SK-N-SH (cell line): ENCODE measurements at regions not wholly inside any gene's neighbourhood (a gene's known extent, or its start where the extent isn't known, plus 50 kb on each side); places are given as distances from the start of the nearest gene placed in this dataset.

Experiments
- CTCF ChIA-PET: fragments of 300-600, 350-600 bp; formaldehyde crosslinking; extraction: SDS; loops from one replicate; lab custom pipeline; 2021; lab: Yijun Ruan, JAX
- POLR2A ChIA-PET: fragments of 350-600 bp; sonication (Branson Sonifier 250); formaldehyde crosslinking; extraction: SDS; loops from one replicate; lab custom pipeline; 2020; ENCODE audit warnings: antibody characterized with exemption, inconsistent platforms; lab: Yijun Ruan, JAX
- DNase-seq: peaks from one replicate; pipeline ENCODE4 v3.0.0; 2012
- H2AFZ ChIP-seq: fragments of 200-600 bp; sonication (generic); 2 replicates; pipeline ENCODE4 v1.8.1; 2016; ENCODE audit warnings: antibody characterized with exemption, mild to moderate bottlenecking, low read depth
- H3F3A ChIP-seq: fragments of 200-600 bp; sonication (generic); replicated peaks from 2 replicates; pipeline ENCODE3; 2016; ENCODE audit warnings: antibody characterized with exemption, mild to moderate bottlenecking; ENCODE audit not compliant: insufficient read depth
- H3K27ac ChIP-seq, 2 experiments: fragments of 200-500 bp in 1 of 2; fragments of 200-600 bp in 1 of 2; sonication (Bioruptor generic) in 1 of 2; sonication (generic), shearing (Covaris generic) in 1 of 2; 2 replicates each; pipeline versions ENCODE4 v1.5.1 to v1.6.1; 2014 to 2016; ENCODE audit warnings: low read depth in 2 of 2, inconsistent platforms in 1 of 2, low read length in 1 of 2, mild to moderate bottlenecking in 1 of 2, mixed read lengths in 1 of 2
- H3K27me3 ChIP-seq: fragments of 200-600 bp; sonication (generic), shearing (Covaris generic); 2 replicates; pipeline ENCODE4 v1.6.1; 2016; ENCODE audit warnings: mixed run types; ENCODE audit not compliant: insufficient read depth
- H3K36me3 ChIP-seq, 2 experiments: fragments of 200-500 bp in 1 of 2; fragments of 200-600 bp in 1 of 2; sonication (Bioruptor generic) in 1 of 2; sonication (generic) in 1 of 2; replicated peaks in 1 of 2; 2 replicates each; pipeline versions ENCODE3 to v1.5.1; 2014 to 2016; ENCODE audit warnings: low read length in 1 of 2, mild to moderate bottlenecking in 1 of 2; ENCODE audit not compliant: insufficient read depth in 2 of 2, control insufficient read depth in 1 of 2
- H3K4me1 ChIP-seq, 2 experiments: fragments of 200-500 bp in 1 of 2; fragments of 200-600 bp in 1 of 2; sonication (Bioruptor generic) in 1 of 2; sonication (generic), shearing (Covaris generic) in 1 of 2; 2 replicates each; pipeline versions ENCODE4 v1.5.1 to v1.6.1; 2014 to 2016; ENCODE audit warnings: low read depth in 1 of 2, low read length in 1 of 2, mixed run types in 1 of 2; ENCODE audit not compliant: insufficient read depth in 2 of 2, control insufficient read depth in 1 of 2
- H3K4me2 ChIP-seq: fragments of 200-600 bp; sonication (generic), shearing (Covaris generic); 2 replicates; pipeline ENCODE4 v1.6.1; 2017; ENCODE audit warnings: mixed run types
- H3K4me3 ChIP-seq, 2 experiments: fragments of 200-500 bp in 1 of 2; fragments of 200-600 bp in 1 of 2; sonication (Bioruptor generic) in 1 of 2; sonication (generic), shearing (Covaris generic) in 1 of 2; 2 replicates each; pipeline versions ENCODE4 v1.5.1 to v1.8.1; 2014 to 2016; ENCODE audit warnings: low read depth in 2 of 2, inconsistent platforms in 1 of 2, low read length in 1 of 2, mild to moderate bottlenecking in 1 of 2, mixed read lengths in 1 of 2, moderate library complexity in 1 of 2
- H3K79me2 ChIP-seq: fragments of 200-600 bp; sonication (generic); 2 replicates; pipeline ENCODE4 v1.8.1; 2017; ENCODE audit warnings: mild to moderate bottlenecking; ENCODE audit not compliant: insufficient read depth
- H3K9ac ChIP-seq: fragments of 200-600 bp; sonication (generic); 2 replicates; pipeline ENCODE4 v1.6.1; 2017; ENCODE audit warnings: mixed run types
- H3K9me2 ChIP-seq: fragments of 200-600 bp; sonication (generic); 2 replicates; pipeline ENCODE4 v1.6.1; 2017; ENCODE audit warnings: mixed run types
- H3K9me3 ChIP-seq: fragments of 200-600 bp; sonication (generic); 2 replicates; pipeline ENCODE4 v1.6.1; 2017; ENCODE audit warnings: mixed run types, mild to moderate bottlenecking, moderate library complexity
- H4K20me1 ChIP-seq: fragments of 200-600 bp; sonication (generic); 2 replicates; pipeline ENCODE4 v1.6.1; 2017; ENCODE audit warnings: mild to moderate bottlenecking, mixed run types; ENCODE audit not compliant: insufficient read depth
- EZH2phosphoT487 ChIP-seq: fragments of 200-600 bp; sonication (generic); IDR thresholded peaks from 2 replicates; pipeline ENCODE4 v1.6.1; 2017; ENCODE audit warnings: low read depth, mixed run types, mild to moderate bottlenecking, antibody characterized with exemption, moderate library complexity, borderline replicate concordance
- GABPA ChIP-seq: IDR thresholded peaks from 2 replicates; pipeline ENCODE4 v1.4.0; 2012; ENCODE audit warnings: low read depth, mild to moderate bottlenecking
- MEF2A ChIP-seq: IDR thresholded peaks from 2 replicates; pipeline ENCODE4 v1.4.0; 2012; ENCODE audit warnings: low read depth, borderline replicate concordance
- NFIC ChIP-seq: IDR thresholded peaks from 2 replicates; pipeline ENCODE4 v1.4.0; 2012; ENCODE audit warnings: borderline replicate concordance
- POLR2AphosphoS5 ChIP-seq: IDR thresholded peaks from 2 replicates; pipeline ENCODE4 v1.6.1; 2012; ENCODE audit warnings: low read depth, low read length
- RFX5 ChIP-seq: IDR thresholded peaks from 2 replicates; pipeline ENCODE4 v1.6.1; 2012; ENCODE audit warnings: mild to moderate bottlenecking, improper control_type of control experiment, low read length
- RXRA ChIP-seq: IDR thresholded peaks from 2 replicates; pipeline ENCODE4 v1.4.0; 2012; ENCODE audit warnings: low read depth, mild to moderate bottlenecking, borderline replicate concordance
- SIN3A ChIP-seq: IDR thresholded peaks from 2 replicates; pipeline ENCODE4 v1.6.1; 2012; ENCODE audit warnings: low read depth, mild to moderate bottlenecking, low read length, moderate library complexity, borderline replicate concordance
- SMC3 ChIP-seq: IDR thresholded peaks from 2 replicates; pipeline ENCODE4 v1.6.1; 2012; ENCODE audit warnings: low read depth, low read length, improper control_type of control experiment
- TAF1 ChIP-seq: IDR thresholded peaks from 2 replicates; pipeline ENCODE4 v1.6.1; 2012; ENCODE audit warnings: low read depth, mild to moderate bottlenecking, low read length, moderate library complexity, borderline replicate concordance
- YY1 ChIP-seq: IDR thresholded peaks from 2 replicates; pipeline ENCODE4 v1.4.0; 2012; ENCODE audit warnings: low read depth, mild to moderate bottlenecking
- whole genome bisulfite sequencing: methylation state at CpG from one replicate; pipeline ENCODE4 v1.1.6; 2017; ENCODE audit warnings: low lambda C conversion rate; 5-methylcytosine and 5-hydroxymethylcytosine counted together
- TF ChIP-seq, protein P1 (sequence below): IDR thresholded peaks from 2 replicates; pipeline ENCODE4 v1.4.0; 2012; ENCODE audit warnings: low read depth, borderline replicate concordance
- TF ChIP-seq, protein P2 (sequence below): IDR thresholded peaks from 2 replicates; pipeline ENCODE4 v1.4.0; 2012; ENCODE audit warnings: low read depth, borderline replicate concordance
- TF ChIP-seq, protein P3 (sequence below): fragments of 150-350 bp; IDR thresholded peaks from 2 replicates; pipeline ENCODE4 v1.6.1; 2017; ENCODE audit warnings: antibody characterized with exemption, low read length, low read depth, borderline replicate concordance
- TF ChIP-seq, protein P4 (sequence below): IDR thresholded peaks from 2 replicates; pipeline ENCODE4 v1.4.0; 2012; ENCODE audit warnings: low read depth

- Histone ChIP-seq H3K4me3 (no peak overlapping the region), H3K9ac (no peak overlapping the region), H3K79me2 (no peaks in the 10 kb centered on the region), H3K36me3 (no peaks in the 10 kb centered on the region), H3K27me3 (no peaks in the 10 kb centered on the region), H3F3A (no peaks in the 10 kb centered on the region), H3K4me2 (no peak overlapping the region), H2AFZ (no peak overlapping the region), H3K27ac (no peak overlapping the region), H3K9me2 (no peaks in the 10 kb centered on the region), H3K4me1 (no peaks in the 10 kb centered on the region), H4K20me1 (no peaks in the 10 kb centered on the region), H3K9me3 (no peaks in the 10 kb centered on the region)
- ChIA-PET POLR2A (no interaction called here), CTCF (interaction anchor here (1.3 kb wide), 1 partner anchor 300 kb away, joined by 3 read pairs; no protein-coding TSS in a partner anchor)
- TF ChIP-seq SIN3A (no peak), TAF1 (no peak), YY1 (no peak), RFX5 (no peak)
- 17% methylated on average over 1 of the region's 1 CpG for WGBS
- no peak for DNase-seq
Measured at GRCh38 chr18:53990485-53990884, 234.0 kb downstream of the MBD2 start.

DNA sequence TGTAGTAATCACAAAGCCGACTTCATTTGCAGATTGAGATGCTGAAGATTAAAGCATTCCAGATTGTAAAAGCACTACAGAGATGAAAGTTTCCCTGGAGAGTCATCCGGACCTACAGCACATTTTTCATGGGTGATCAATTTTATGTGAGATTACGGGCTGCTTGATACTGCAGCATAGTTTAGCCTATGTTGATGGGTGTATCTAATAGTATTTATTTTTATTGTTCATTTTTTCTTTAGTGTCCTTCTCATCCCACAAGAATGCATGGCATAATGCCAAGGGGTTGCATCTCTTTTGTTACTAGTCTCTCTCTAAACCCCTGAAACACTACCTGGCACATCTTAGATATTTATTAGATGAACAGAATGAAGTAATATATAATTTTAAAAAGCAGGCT, 240.4 kb downstream of the MBD2 start:
- 34% methylated on average over 3 of the region's 3 CpGs for WGBS
- no peaks in the 10 kb centered on the region for H3K9me3 ChIP-seq
- no peaks in the 10 kb centered on the region for H3K27me3 ChIP-seq
- H3K27ac ChIP-seq = no peak overlapping the region
- H2AFZ ChIP-seq = no peak overlapping the region
- no peaks in the 10 kb centered on the region for H3K4me1 ChIP-seq
- H3K79me2 ChIP-seq = no peaks in the 10 kb centered on the region
- POLR2A ChIA-PET = no interaction called here
- no peak overlapping the region for H3K4me2 ChIP-seq
- H3K9me2 ChIP-seq = no peaks in the 10 kb centered on the region
- no peak overlapping the region for H3K4me3 ChIP-seq
- TF ChIP-seq, protein P1, sequence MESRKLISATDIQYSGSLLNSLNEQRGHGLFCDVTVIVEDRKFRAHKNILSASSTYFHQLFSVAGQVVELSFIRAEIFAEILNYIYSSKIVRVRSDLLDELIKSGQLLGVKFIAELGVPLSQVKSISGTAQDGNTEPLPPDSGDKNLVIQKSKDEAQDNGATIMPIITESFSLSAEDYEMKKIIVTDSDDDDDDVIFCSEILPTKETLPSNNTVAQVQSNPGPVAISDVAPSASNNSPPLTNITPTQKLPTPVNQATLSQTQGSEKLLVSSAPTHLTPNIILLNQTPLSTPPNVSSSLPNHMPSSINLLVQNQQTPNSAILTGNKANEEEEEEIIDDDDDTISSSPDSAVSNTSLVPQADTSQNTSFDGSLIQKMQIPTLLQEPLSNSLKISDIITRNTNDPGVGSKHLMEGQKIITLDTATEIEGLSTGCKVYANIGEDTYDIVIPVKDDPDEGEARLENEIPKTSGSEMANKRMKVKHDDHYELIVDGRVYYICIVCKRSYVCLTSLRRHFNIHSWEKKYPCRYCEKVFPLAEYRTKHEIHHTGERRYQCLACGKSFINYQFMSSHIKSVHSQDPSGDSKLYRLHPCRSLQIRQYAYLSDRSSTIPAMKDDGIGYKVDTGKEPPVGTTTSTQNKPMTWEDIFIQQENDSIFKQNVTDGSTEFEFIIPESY = no peak
- no peak for TF ChIP-seq NFIC
- TF ChIP-seq, protein P2, sequence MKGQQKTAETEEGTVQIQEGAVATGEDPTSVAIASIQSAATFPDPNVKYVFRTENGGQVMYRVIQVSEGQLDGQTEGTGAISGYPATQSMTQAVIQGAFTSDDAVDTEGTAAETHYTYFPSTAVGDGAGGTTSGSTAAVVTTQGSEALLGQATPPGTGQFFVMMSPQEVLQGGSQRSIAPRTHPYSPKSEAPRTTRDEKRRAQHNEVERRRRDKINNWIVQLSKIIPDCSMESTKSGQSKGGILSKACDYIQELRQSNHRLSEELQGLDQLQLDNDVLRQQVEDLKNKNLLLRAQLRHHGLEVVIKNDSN = no peak
- TF ChIP-seq MEF2A = no peak
- TF ChIP-seq, protein P3, sequence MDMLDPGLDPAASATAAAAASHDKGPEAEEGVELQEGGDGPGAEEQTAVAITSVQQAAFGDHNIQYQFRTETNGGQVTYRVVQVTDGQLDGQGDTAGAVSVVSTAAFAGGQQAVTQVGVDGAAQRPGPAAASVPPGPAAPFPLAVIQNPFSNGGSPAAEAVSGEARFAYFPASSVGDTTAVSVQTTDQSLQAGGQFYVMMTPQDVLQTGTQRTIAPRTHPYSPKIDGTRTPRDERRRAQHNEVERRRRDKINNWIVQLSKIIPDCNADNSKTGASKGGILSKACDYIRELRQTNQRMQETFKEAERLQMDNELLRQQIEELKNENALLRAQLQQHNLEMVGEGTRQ = no peak
- TF ChIP-seq TAF1 = no peak
- TF ChIP-seq SMC3 = no peak
- no peak for TF ChIP-seq EZH2phosphoT487
- no peak for TF ChIP-seq RXRA
- TF ChIP-seq GABPA = no peak
- TF ChIP-seq, protein P4, sequence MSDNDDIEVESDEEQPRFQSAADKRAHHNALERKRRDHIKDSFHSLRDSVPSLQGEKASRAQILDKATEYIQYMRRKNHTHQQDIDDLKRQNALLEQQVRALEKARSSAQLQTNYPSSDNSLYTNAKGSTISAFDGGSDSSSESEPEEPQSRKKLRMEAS = no peak
- TF ChIP-seq POLR2AphosphoS5 = no peak
- TF ChIP-seq, all 33 proteins: peak for 0
- Histone ChIP-seq H3K9ac (no peak overlapping the region), H3K36me3 (no peaks in the 10 kb centered on the region), H3F3A (no peaks in the 10 kb centered on the region), H4K20me1 (no peaks in the 10 kb centered on the region)
- no peak for DNase-seq
- CTCF ChIA-PET = no interaction called here
